K562 (cell line): ENCODE measurements at regions not wholly inside any gene's neighbourhood (a gene's known extent, or its start where the extent isn't known, plus 50 kb on each side); places are given as distances from the start of the nearest gene placed in this dataset.

Experiments used
- ATAC-seq: fragments of 200-7000 bp; cut with Tn5 transposase; 3 replicates; pipeline ENCODE4 v1.9.1; 2020; ENCODE audit warnings: moderate library complexity
- BruUV-seq: library from RNA; stranded (reverse); fragments of 400-500 nt; replicated peaks from 2 replicates; lab custom pipeline; 2021; lab: Mats Ljungman, UMichigan
- CTCF ChIA-PET: fragments of 300-600 bp; formaldehyde crosslinking; extraction: SDS; loops from one replicate; lab custom pipeline; 2021; ENCODE audit warnings: low intra/inter-chr PET ratio; lab: Yijun Ruan, JAX
- POLR2A ChIA-PET: fragments of 300-600, 350-650 bp; sonication (Branson Sonifier 250); formaldehyde crosslinking; extraction: SDS; loops from one replicate; lab custom pipeline; 2021; ENCODE audit warnings: antibody characterized with exemption, inconsistent platforms; lab: Yijun Ruan, JAX
- DNase-seq, 4 experiments: peaks; one replicate each; pipeline versions ENCODE4 v3.0.0 to v3.0.0-alpha.2; 2011 to 2018; ENCODE audit warnings: low spot score in 3 of 4, mixed read lengths in 3 of 4; ENCODE audit errors: extremely low read depth in 1 of 4
- FAIRE-seq: peaks from 2 replicates; lab custom pipeline; 2011; peaks lifted over from hg19 to GRCh38; lab: Jason Lieb, UNC
- H2AFZ ChIP-seq: 2 replicates; pipeline ENCODE4 v1.6.0; 2011; ENCODE audit warnings: low read depth, low read length, control low read depth, inconsistent platforms
- H3K27ac ChIP-seq: fragments of 200-600 bp; 3 replicates; pipeline ENCODE4 v1.8.0; 2011; ENCODE audit warnings: low read depth, mild to moderate bottlenecking, control low read depth, inconsistent platforms, low read length, moderate library complexity, mixed read lengths; ENCODE audit errors: extremely low read depth
- H3K27me3 ChIP-seq, 2 experiments: fragments of 300-600 bp in 1 of 2; 2 replicates in 1 of 2; 3 replicates in 1 of 2; pipeline versions ENCODE4 v1.6.0 to v1.8.0; 2011; ENCODE audit warnings: inconsistent platforms in 2 of 2, low read length in 2 of 2, mild to moderate bottlenecking in 1 of 2, mixed read lengths in 1 of 2, moderate library complexity in 1 of 2; ENCODE audit not compliant: control insufficient read depth in 2 of 2, insufficient read depth in 2 of 2
- H3K36me3 ChIP-seq: fragments of 300-600 bp; 3 replicates; pipeline ENCODE4 v1.8.0; 2011; ENCODE audit warnings: mild to moderate bottlenecking, low read length, inconsistent platforms; ENCODE audit not compliant: control insufficient read depth, insufficient read depth
- H3K4me1 ChIP-seq, 2 experiments: fragments of 200-600 bp in 1 of 2; replicated peaks in 1 of 2; 2 replicates in 1 of 2; 3 replicates in 1 of 2; pipeline versions ENCODE4 v1.5.1 to v1.8.0; 2011; ENCODE audit warnings: inconsistent platforms in 2 of 2, low read length in 2 of 2, mild to moderate bottlenecking in 1 of 2, mixed read lengths in 1 of 2, moderate library complexity in 1 of 2; ENCODE audit not compliant: control insufficient read depth in 2 of 2, insufficient read depth in 2 of 2
- H3K4me2 ChIP-seq: 2 replicates; pipeline ENCODE4 v1.6.1; 2011; ENCODE audit warnings: low read length, control low read depth, inconsistent platforms, mixed read lengths; ENCODE audit not compliant: insufficient read depth
- H3K4me3 ChIP-seq: fragments of 200-600 bp; sonication (generic), shearing (Covaris generic); 2 replicates; pipeline ENCODE4 v1.5.1; 2016; ENCODE audit warnings: control low read depth, inconsistent platforms
- H3K79me2 ChIP-seq: fragments of 200-600 bp; 3 replicates; pipeline ENCODE4 v1.8.0; 2011; ENCODE audit warnings: low read length, inconsistent platforms; ENCODE audit not compliant: control insufficient read depth, insufficient read depth
- H3K9ac ChIP-seq, 2 experiments: 2 replicates each; pipeline versions ENCODE4 v1.6.0 to v1.6.1; 2011; ENCODE audit warnings: low read depth in 2 of 2, low read length in 2 of 2, control low read depth in 1 of 2, inconsistent platforms in 1 of 2, mild to moderate bottlenecking in 1 of 2, mixed read lengths in 1 of 2; ENCODE audit not compliant: insufficient read depth in 1 of 2
- H3K9me1 ChIP-seq: one replicate; pipeline ENCODE4 v1.6.0; 2011; ENCODE audit warnings: inconsistent platforms, mild to moderate bottlenecking, low read length, moderate library complexity; ENCODE audit not compliant: control insufficient read depth, insufficient read depth
- H3K9me3 ChIP-seq: replicated peaks from 2 replicates; pipeline ENCODE4 v1.5.1; 2011; ENCODE audit warnings: low read depth, low read length, inconsistent platforms; ENCODE audit not compliant: control insufficient read depth, insufficient read depth
- H4K20me1 ChIP-seq: replicated peaks from 2 replicates; pipeline ENCODE4 v1.6.1; 2011; ENCODE audit warnings: low read length, inconsistent platforms, mixed read lengths; ENCODE audit not compliant: control insufficient read depth, insufficient read depth
- E2F6 ChIP-seq, 2 experiments: IDR thresholded peaks; 2 replicates each; pipeline ENCODE4 v1.6.1; 2011; ENCODE audit warnings: borderline replicate concordance in 1 of 2, control low read depth in 1 of 2, low read depth in 1 of 2, low read length in 1 of 2, mild to moderate bottlenecking in 1 of 2, mixed read lengths in 1 of 2, moderate library complexity in 1 of 2; ENCODE audit not compliant: insufficient read depth in 1 of 2, insufficient read length in 1 of 2, poor library complexity in 1 of 2, severe bottlenecking in 1 of 2; ENCODE audit errors: extremely low read depth in 1 of 2
- JUND ChIP-seq, 2 experiments: IDR thresholded peaks; 2 replicates in 1 of 2; 3 replicates in 1 of 2; pipeline ENCODE4 v1.6.1; 2011; ENCODE audit warnings: borderline replicate concordance in 2 of 2, low read depth in 2 of 2, low read length in 2 of 2, improper control_type of control experiment in 1 of 2, missing biosample characterization in 1 of 2, missing genetic modification characterization in 1 of 2, missing genetic modification reagents in 1 of 2
- KAT8 ChIP-seq: fragments of 450-650 bp; IDR thresholded peaks from 2 replicates; pipeline ENCODE4 v1.6.1; 2016; ENCODE audit warnings: low read depth, mild to moderate bottlenecking
- KLF1 ChIP-seq: fragments of 450-650 bp; IDR thresholded peaks from 2 replicates; pipeline ENCODE4 v1.6.1; 2016; ENCODE audit warnings: missing genetic modification characterization, missing compliant biosample characterization
- NR4A1 ChIP-seq, 2 experiments: fragments of 250-450 bp in 1 of 2; fragments of 450-650 bp in 1 of 2; sonication (Bioruptor Pico) in 1 of 2; IDR thresholded peaks; 2 replicates each; pipeline versions ENCODE4 v1.4.0 to v1.6.1; 2016 to 2020; ENCODE audit warnings: mild to moderate bottlenecking in 2 of 2, missing compliant biosample characterization in 1 of 2, missing genetic modification characterization in 1 of 2, moderate library complexity in 1 of 2
- PHF21A ChIP-seq: fragments of 450-650 bp; IDR thresholded peaks from 2 replicates; pipeline ENCODE4 v1.6.1; 2017; ENCODE audit warnings: low read depth, borderline replicate concordance
- RB1 ChIP-seq: fragments of 450-650 bp; IDR thresholded peaks from 2 replicates; pipeline ENCODE4 v1.6.1; 2017; ENCODE audit warnings: low read depth, mild to moderate bottlenecking
- TAL1 ChIP-seq: fragments of 450-650 bp; IDR thresholded peaks from 2 replicates; pipeline ENCODE4 v1.6.1; 2016; ENCODE audit warnings: mild to moderate bottlenecking
- TGIF2 ChIP-seq: sonication (generic); formaldehyde crosslinking; IDR thresholded peaks from 2 replicates; pipeline ENCODE4 v1.8.1; 2022; ENCODE audit warnings: mild to moderate bottlenecking, missing genetic modification reagents, moderate library complexity
- ZNF449 ChIP-seq: fragments of 250-450 bp; sonication (Bioruptor Pico); IDR thresholded peaks from 2 replicates; pipeline ENCODE4 v1.8.0; 2022; ENCODE audit warnings: moderate library complexity, mild to moderate bottlenecking, inconsistent platforms
- WGBS: fragments of 100-300 bp; shearing (Covaris generic); methylation state at CpG from one replicate; pipeline ENCODE4 v1.1.6; 2016; ENCODE audit warnings: low coverage, mixed read lengths; ENCODE audit not compliant: insufficient coverage; ENCODE audit errors: missing lambda C conversion rate; 5-methylcytosine and 5-hydroxymethylcytosine counted together
- in situ Hi-C: fragments of 300-500 bp; cut with MboI; formaldehyde crosslinking; loops from 4 replicates; pipeline ENCODE4 v1.15.0; 2018; ENCODE audit warnings: inconsistent platforms, mixed read lengths
- intact Hi-C: fragments of 100-400 bp; cut with micrococcal nuclease; formaldehyde crosslinking; loops from 2 replicates; pipeline ENCODE4 v1.14.2; 2022
- TF ChIP-seq, protein P1 (sequence below): fragments of 450-650 bp; IDR thresholded peaks from 2 replicates; pipeline ENCODE4 v1.6.1; 2017; ENCODE audit warnings: mild to moderate bottlenecking, moderate library complexity
- TF ChIP-seq, protein P2 (sequence below), 2 experiments: fragments of 450-650 bp in 1 of 2; sonication (generic) in 1 of 2; formaldehyde crosslinking in 1 of 2; IDR thresholded peaks in 1 of 2; conservative IDR thresholded peaks in 1 of 2; 2 replicates each; pipeline versions ENCODE4 v1.6.1 to v1.8.1; 2016 to 2023; ENCODE audit warnings: mild to moderate bottlenecking in 2 of 2, moderate library complexity in 2 of 2, inconsistent platforms in 1 of 2, missing genetic modification reagents in 1 of 2
- TF ChIP-seq, protein P3 (sequence below): fragments of 250-450 bp; sonication (Bioruptor Pico); IDR thresholded peaks from 2 replicates; pipeline ENCODE4 v1.5.0; 2020; ENCODE audit warnings: mild to moderate bottlenecking
- TF ChIP-seq, protein P4 (sequence below): fragments of 450-650 bp; formaldehyde crosslinking; IDR thresholded peaks from 2 replicates; pipeline ENCODE4 v1.4.0; 2020; ENCODE audit warnings: mild to moderate bottlenecking

GRCh38 chr3:78013653-78014052 is 973.8 kb downstream of the ROBO2 start:
- POLR2A ChIA-PET: no interaction called here

More at GRCh38 chr3:78013653-78014052, 973.8 kb downstream of the ROBO2 start:
- in situ Hi-C loops (no loop called here), intact Hi-C loops (no loop called here)
- H3K9me3 ChIP-seq: no peaks in the 10 kb centered on the region
- H3K79me2 ChIP-seq: no peaks in the 10 kb centered on the region
- H4K20me1 ChIP-seq: no peaks in the 10 kb centered on the region
- no peaks in the 10 kb centered on the region for H3K4me1 ChIP-seq
- no TSS peak for BruUV-seq
- no peak for ATAC-seq
- no peaks in the 10 kb centered on the region for H3K9me1 ChIP-seq
- CTCF ChIA-PET: no interaction called here
- H3K27ac ChIP-seq: no peak overlapping the region
- 14% methylated on average over 1 of the region's 1 CpG for WGBS
- no peak overlapping the region for H3K4me3 ChIP-seq
- TF ChIP-seq, protein P1, sequence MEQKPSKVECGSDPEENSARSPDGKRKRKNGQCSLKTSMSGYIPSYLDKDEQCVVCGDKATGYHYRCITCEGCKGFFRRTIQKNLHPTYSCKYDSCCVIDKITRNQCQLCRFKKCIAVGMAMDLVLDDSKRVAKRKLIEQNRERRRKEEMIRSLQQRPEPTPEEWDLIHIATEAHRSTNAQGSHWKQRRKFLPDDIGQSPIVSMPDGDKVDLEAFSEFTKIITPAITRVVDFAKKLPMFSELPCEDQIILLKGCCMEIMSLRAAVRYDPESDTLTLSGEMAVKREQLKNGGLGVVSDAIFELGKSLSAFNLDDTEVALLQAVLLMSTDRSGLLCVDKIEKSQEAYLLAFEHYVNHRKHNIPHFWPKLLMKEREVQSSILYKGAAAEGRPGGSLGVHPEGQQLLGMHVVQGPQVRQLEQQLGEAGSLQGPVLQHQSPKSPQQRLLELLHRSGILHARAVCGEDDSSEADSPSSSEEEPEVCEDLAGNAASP: no peak
- TF ChIP-seq NR4A1 (CRISPR knock-in tag; IDR thresholded peaks at IDR 0.05): no peak
- TF ChIP-seq NR4A1 (tag; IDR thresholded peaks at IDR 0.05): no peak
- TF ChIP-seq, protein P2, sequence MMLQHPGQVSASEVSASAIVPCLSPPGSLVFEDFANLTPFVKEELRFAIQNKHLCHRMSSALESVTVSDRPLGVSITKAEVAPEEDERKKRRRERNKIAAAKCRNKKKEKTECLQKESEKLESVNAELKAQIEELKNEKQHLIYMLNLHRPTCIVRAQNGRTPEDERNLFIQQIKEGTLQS (IDR thresholded peaks at IDR 0.05): no peak
- TF ChIP-seq, protein P2 (CRISPR knock-in tag; conservative IDR thresholded peaks at IDR 0.05): no peak
- TF ChIP-seq JUND (IDR thresholded peaks at IDR 0.05; ENCODE audit: borderline replicate concordance, low read depth, low read length): no peak
- TF ChIP-seq JUND (tag; IDR thresholded peaks at IDR 0.05; ENCODE audit: borderline replicate concordance, low read depth, low read length): no peak
- no peak for TF ChIP-seq TAL1
- TF ChIP-seq ZNF449 (CRISPR knock-in tag): no peak
- no peak for TF ChIP-seq RB1
- no peak for TF ChIP-seq TGIF2 (CRISPR knock-in tag)
- TF ChIP-seq, protein P3, sequence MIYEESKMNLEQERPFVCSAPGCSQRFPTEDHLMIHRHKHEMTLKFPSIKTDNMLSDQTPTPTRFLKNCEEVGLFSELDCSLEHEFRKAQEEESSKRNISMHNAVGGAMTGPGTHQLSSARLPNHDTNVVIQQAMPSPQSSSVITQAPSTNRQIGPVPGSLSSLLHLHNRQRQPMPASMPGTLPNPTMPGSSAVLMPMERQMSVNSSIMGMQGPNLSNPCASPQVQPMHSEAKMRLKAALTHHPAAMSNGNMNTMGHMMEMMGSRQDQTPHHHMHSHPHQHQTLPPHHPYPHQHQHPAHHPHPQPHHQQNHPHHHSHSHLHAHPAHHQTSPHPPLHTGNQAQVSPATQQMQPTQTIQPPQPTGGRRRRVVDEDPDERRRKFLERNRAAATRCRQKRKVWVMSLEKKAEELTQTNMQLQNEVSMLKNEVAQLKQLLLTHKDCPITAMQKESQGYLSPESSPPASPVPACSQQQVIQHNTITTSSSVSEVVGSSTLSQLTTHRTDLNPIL: no peak
- TF ChIP-seq E2F6 (IDR thresholded peaks at IDR 0.05; ENCODE audit: borderline replicate concordance in 1 of 2, extremely low read depth in 1 of 2, insufficient read depth in 1 of 2, insufficient read length in 1 of 2, low read depth in 1 of 2, low read length in 1 of 2, poor library complexity in 1 of 2, severe bottlenecking in 1 of 2): no peak
- TF ChIP-seq, protein P4, sequence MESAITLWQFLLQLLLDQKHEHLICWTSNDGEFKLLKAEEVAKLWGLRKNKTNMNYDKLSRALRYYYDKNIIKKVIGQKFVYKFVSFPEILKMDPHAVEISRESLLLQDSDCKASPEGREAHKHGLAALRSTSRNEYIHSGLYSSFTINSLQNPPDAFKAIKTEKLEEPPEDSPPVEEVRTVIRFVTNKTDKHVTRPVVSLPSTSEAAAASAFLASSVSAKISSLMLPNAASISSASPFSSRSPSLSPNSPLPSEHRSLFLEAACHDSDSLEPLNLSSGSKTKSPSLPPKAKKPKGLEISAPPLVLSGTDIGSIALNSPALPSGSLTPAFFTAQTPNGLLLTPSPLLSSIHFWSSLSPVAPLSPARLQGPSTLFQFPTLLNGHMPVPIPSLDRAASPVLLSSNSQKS (CRISPR knock-in tag): no peak
- no peak for TF ChIP-seq PHF21A
- no peak for TF ChIP-seq KLF1 (tag)
- TF ChIP-seq KAT8: no peak
- TF ChIP-seq, all 486 proteins: peak for 0
- Histone ChIP-seq H3K27me3 (no peaks in the 10 kb centered on the region), H2AFZ (no peak overlapping the region), H3K4me2 (no peak overlapping the region), H3K36me3 (no peaks in the 10 kb centered on the region), H3K9ac (no peak overlapping the region)
- FAIRE-seq: no peak
- no peak for DNase-seq
